Hepatic stellate cell (primary cell): ENCODE measurements at regions not wholly inside any gene's neighbourhood (a gene's known extent, or its start where the extent isn't known, plus 50 kb on each side); places are given as distances from the start of the nearest gene placed in this dataset.

Experiments
- DNase-seq: peaks from one replicate; pipeline ENCODE4 v3.0.0; 2011; ENCODE audit warnings: low spot score

DNA sequence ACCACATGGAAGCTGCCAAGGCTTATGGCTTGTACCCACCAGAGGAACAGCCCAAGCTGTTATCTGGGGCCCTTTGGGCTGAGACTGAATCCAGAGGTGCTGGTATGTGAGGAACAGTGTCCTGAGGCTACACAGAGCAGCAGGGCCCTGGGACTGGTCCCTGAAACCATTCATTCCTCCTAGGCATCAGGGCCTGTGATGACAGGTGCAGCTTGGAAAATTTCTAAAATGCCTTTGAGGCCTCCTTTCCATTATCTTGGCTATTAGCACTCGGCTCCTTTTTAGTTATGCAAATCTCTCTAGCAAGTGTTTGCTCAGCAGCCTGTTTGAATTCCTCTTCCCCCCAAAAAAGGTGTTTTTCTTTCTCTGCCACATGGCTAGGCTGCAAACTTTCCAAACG lies 1151.7 kb upstream of the LRRN3 start:
- DNase-seq: no peak

DNA sequence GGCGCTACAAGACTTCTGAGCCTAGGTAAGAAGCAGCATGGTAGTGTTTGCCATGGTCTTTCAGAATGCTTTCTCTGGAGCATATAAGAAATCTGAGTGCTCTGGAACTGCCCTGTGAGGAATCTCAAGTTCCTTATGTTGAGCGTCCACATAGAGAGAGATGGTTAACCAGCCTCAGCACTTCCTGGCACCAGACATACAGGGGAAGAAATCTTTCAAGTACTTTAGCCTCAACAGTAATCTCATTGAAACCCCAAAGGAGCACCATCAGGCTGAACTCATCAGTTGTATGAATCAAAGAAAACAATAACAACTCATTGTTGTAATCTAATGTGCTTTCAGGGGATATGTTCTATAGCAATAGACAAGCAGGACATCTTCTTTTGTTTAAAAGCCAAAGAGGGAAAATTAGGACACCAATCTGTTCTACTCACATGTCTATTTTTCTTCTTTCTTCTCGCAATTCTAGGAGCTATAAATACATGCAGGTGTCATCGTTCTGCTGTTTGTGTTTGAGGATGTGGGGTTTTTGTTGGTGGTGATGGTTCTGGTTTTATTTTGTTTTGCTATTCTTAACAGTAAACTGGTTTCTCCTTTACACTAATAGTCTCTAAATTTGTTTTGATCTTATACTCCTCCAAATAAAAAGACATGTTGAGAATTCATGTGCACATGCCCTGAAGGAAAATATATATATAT lies 1145.0 kb upstream of the LRRN3 start:
- DNase-seq: no peak

DNA sequence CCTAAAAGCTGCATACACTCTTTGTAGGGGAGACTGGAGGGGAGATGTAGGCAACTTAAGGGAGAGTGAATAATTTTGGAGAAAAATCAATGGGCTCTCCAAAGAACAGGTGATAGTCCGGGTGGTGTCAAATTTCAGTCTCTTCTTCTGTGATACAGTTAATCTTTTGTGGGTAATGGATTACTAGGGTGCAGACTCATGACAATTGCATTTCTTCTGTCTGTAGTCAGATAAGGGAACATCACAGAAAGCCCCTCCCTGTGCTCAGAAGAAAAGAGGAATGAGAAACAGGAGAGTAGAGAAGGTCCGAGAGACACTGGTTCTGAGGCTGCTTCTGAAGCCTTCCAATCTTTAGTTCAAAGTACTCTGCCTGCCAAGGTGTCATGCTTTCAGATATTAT lies 1140.7 kb upstream of the LRRN3 start:
- no peak for DNase-seq

DNA sequence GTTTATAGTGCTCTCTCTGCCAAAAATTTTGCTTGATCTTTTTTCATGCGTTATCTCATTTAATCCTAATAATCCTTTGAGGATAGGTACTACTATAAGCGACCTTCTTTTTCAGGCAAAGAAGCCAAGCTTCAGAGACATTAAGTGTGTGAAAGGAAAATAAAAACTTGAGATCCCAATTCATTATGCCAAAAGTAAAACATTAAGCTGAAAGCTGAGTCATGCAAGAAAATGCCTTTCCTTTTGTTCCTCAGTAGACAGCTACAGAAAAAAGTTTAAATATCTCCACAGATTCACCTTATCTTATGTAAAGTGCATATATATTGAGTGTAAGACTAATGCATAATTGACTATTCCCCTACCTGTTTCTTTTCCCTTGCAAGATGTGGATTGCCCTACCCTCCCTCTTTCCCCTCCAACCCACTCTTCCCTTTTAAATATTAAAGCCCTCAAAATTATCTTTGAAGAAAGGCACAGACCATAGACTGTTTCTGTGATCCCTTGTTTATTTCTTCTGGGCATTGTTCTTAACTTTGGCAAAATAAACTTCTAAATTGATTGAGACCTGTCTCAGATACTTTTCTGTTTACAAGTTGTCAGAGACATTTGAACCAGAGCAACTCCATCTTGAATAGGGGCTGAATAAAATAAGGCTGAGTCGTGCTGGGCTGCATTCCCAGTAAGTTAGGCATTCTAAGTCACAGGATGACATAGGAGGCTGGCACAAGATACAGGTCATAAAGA lies 1139.9 kb upstream of the LRRN3 start:
- no peak for DNase-seq

DNA sequence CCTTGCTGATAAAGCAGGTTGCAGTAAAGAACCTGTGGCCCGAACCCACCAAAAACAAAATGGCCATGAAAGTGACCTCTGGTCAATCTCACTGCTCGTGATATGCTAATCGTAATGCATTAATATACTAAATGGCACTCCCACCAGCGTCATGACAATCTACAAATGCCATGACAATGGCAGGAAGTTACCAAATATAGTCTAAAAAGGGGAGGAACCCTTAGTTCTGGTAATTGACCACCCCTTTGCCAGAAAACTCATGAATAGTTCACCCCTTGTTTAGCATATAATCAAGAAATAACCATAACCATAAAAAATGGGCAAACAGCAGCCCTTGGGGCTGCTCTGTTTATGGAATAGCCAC lies 1139.4 kb upstream of the LRRN3 start:
- DNase-seq: no peak

DNA sequence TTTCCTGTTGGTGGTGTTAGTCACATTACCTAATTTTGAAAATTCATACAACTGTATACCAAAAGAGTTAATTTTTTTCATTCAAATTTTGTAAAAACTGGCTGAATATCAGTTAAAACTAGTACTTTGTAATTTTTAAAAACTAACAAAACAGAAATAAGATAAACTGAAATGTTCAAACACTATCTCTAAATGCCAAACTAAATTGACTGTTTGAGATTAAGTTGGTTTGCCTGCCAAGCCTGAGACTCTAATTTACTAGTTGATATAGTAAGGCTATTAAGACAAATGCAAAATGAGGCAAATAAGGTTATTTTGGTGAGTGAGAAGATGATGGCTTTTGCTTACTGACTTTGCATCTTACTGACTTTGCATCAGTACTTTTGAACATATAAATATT lies 1134.9 kb upstream of the LRRN3 start:
- DNase-seq: no peak

DNA sequence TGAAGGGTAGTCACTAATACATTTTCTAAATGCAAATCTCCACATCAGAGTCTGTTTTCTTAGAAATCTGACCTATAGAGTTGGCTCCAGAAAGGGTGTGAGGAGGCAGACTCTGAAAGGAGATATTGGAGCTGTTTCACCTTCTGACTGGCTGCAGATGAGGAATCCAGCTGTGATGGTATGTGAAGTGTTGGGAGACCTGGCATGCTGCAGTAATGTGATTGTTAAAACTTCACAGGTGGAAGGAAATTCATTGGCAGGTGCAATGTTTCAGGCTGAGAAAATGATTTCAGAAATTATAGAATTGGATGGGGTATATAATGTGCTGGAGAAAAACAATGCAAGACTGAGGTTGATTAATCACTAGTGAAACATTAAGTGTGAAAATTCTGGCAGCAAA lies 1134.0 kb upstream of the LRRN3 start:
- no peak for DNase-seq

DNA sequence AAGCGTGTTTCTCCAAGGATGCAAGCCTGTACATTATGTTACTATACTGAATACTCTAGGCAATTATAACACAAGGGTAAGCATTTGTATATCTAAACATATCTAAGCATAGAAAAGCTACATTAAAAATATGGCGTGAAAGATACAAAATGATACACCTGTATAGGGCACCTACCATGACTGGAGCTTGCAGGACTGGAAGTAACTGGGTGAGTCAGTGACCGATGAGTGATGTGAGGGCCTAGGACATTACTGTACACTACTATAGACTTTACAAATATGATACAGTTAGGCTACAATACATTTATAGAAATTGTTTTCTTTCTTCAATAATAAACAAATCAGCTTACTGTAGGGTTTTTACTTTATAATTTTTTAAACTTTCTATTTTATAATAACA lies 1127.2 kb upstream of the LRRN3 start:
- no peak for DNase-seq

DNA sequence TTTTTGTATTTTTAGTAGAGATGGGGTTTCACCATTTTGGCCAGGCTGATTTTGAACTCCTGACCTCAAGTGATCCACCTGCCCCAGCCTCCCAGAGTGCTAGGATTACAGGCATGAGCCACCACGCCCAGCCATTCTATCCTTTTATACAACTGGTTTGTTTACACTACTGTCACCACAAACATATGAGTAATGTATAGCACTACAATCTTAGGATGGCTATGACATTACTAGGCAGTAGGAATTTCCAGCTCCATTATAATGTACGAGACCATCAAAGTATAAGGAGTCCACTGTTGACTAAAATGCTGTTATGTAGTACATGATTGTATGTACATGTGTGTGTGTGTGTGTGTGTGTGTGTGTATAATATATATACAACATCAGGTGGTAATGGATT lies 1126.1 kb upstream of the LRRN3 start:
- DNase-seq: no peak

DNA sequence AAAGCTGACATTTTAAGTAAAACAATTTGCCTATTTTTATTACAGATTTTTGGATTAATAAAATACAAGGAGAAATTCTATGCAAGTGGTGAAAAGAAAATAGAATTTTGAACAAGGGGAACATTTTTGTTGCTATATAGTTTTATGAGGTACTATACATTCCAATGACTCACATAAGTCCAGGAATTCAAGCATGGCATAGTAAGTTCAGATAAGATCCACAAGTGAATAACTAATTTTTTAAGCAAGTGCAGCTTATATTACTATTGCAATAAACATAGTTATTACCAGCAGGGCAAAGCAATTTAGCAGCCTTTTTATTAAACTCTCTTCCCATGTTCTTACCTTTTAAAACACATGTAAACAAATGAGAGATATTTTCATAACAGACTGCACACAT lies 1123.5 kb upstream of the LRRN3 start:
- no peak for DNase-seq

DNA sequence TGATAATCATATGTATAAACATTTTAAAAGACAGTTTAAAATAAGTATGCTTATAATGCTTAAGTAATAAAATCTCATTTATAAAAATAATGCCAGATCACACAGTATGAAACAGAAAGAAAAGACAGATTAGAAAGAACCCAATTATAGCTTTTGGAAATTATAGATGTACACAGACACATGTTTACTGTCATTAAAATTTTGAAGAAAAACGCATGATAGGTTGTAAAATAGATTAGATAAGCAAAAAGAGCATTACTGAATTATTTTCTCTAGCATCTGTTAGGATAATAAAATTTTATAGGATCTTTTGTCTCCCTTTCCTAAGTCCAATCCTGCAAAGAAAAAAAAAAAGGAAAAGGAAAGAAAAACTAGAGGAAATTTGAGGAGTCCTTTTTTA lies 1107.3 kb upstream of the LRRN3 start:
- no peak for DNase-seq

DNA sequence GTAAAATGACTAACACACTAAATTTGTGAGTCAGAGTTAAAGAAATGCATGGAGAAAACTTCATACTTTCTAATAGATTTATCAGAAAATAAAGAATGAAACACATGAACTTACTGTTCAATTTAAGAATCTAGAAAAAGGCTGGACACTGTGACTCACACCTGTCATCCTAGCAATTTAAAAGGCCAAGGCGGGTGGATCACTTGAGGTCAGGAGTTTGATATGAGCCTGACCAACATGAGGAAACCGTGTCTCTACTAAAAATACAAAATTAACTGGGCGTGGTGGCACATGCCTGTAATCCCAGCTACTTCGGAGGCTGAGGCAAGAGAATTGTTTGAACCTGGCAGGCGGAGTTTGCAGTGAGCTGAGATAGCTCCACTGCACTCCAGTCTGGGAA lies 1106.2 kb upstream of the LRRN3 start:
- DNase-seq: no peak

DNA sequence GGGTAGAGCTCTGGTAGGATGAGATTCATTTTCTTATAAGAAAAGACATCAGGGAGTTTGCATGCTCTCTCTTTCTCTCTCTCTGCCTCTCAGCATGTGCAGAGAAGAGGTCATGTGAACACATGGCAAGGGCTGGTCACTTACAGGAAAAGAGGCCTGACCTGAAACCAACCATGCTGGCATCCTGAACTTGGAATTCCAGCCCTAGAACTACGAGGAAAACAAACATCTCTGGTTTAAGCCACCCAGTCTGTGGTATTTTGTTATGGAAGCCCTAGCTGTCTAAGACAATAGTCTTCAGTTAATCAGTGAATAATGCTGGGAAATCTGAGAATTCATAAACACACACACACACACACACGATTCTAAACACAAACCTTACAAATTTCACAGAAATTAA lies 1104.2 kb upstream of the LRRN3 start:
- DNase-seq: no peak

DNA sequence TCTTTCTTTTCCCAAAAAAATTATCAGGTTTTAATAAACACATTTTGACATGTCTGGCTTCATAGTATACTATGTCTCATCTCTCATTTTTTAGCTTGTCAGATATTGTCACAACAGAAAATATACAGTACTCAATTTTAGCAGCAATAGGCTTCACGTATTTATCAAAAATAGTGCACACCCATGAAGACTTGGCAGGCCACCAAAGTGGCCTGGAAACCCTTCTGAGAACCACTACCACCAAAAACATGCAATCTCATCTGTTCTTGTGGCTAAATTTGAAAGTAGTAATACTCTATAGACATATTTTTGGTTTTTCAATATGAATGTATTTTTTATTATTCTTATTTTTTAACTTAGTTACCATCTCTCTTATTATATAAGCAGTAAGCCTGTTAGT lies 1094.5 kb upstream of the LRRN3 start:
- DNase-seq: no peak

DNA sequence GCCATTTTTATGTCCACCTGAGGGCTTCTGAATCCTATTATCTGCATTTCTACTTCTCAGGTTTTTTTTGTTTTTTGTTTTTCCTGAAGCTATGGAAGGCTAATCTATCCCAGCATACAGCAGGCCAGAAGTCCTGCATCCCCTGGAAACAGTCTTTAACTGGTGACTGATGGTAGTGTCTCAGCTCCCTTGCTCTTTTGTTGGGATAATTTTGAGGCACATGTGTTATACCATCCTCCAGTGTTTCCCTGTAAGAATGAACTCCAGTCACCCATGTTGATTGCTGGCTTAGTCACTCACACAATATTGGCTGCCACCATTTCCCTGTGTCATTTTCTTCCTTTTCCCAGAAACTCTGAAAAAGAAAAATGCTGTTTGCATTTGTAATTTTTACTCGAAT lies 1094.0 kb upstream of the LRRN3 start:
- no peak for DNase-seq

DNA sequence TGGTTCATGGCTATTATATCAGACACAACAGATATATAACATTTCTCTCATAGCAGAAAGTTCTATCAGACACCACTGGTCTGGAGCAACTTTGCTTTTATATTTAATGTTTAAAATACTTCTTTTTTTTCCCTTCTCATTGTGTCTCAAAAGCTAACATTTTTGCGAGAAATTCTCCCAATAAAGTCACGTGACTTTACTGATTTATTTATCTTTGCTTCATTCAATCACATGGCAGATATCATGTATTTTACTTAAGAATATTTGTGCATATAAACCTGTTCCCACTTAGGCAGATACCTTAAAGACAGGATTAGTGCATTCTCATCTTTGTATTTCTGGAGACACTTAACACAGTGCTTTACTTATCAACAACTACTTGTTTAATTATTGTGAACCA lies 1093.1 kb upstream of the LRRN3 start:
- no peak for DNase-seq

DNA sequence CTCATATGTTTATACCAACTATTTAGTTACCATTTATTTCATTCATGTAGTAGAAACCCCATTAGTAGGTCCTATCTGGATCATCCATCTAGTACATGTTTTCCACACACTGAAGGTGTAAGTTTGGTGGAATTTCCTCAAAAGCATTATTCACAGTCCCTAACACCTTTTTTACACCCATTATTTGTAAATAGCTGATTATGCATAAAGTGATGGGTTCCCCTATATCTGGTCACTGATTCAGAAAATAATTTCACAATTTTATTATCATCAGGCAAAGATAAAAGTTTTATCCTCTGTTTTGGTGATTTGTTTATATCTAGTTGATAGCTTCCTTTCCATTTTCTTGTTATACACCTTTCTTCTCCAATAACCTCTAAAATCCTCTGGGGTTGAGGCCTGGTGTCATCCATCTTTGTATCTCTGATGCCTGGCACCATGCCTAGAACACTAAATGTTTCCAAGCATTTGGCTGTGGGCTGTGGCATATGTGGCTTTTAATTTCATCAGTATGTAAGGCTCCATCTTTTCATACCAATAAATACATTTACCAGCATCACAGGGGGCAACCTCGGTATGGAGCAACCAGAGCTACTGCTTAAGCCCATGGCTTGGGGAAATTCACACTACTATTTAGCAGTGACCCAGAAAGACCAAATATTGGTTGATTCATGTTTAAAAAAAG lies 1089.5 kb upstream of the LRRN3 start:
- no peak for DNase-seq

DNA sequence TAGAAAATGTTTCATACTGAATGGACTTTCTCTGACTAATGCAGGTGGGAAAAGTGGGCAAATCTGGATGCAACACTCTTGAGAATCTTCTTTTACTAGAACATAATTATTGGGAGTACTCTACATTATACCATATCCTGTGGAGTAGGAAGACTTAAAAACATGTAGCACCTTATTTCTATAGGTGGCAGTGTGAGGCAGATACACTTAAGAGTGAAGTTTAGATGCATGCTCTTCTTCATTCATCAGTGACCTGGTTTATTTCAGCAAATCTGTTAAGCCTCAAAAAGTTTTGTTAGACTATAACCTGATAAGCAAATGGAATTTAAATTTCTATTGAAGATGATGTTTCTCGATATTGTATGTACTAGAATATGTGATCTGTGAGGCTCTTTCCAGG lies 1087.1 kb upstream of the LRRN3 start:
- DNase-seq: no peak

DNA sequence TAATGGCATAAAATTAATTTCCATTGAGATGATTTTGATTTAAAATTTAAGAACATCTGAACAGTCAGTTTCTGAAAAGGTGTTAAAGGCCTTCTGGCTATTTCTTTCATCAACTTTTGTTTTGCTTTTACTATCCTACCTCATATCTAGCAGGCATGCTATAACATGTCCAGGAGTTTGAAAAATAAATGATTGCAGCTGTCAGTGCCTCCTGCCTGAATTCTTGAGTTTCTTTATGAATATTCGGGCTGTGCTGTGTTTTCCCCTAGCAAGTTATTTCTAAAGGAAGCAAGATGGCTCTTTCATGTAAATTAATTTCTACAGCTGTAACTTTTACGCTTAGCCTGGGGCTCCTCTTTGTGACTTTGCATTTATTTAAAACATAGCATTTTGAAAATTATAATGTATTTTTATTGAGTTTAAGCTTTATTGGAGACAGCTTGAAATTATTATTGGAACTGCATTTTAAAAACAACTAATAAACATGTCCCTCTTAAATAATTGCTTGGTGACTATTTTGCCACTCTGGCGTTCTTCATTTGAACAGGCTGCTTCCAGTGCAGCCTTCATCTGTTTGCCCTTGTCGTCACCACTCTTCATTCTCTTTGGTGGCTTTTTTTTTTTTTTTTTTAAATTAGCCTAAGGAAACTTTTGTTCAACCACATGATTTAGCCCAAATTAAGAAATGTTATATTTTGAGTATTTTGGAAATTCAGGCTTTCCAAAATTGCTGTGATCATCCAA lies 1083.4 kb upstream of the LRRN3 start:
- no peak for DNase-seq

DNA sequence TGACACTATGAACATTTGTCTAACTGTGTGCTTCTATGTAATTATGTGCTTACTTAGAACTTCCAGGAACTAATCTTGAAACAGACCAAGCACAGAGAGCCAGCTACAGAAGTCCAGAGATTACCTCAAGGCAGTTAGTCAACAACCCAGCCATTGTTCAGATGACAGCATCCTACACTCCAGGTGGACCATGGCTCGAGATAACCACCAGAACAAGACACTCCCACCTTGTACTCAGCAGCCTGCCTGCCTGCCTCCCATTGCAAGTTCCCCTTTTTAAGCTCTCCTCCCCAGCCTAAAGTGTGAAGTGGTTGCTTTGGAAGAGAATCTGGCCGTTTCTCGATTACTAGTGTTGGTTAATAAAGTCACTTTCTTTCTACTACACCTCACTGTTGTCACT lies 1080.6 kb upstream of the LRRN3 start:
- no peak for DNase-seq

DNA sequence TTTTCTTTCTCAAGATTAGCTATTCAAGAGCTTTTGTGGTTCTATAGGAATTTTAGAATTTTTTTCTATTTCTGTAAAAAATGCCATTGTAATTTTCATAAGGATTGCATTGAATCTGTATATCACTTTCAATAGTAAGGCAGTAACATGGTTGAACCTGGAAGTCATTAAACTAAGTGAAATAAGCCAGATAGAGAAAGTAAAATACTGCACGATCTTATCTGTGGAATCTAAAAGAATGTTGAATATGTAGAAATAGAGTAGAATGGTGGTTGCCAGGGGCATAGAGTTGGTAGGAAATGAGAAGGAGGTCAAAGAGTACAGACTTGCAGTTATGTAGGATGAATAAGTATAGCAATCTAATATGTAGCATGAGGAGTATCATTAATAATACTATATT lies 1073.5 kb upstream of the LRRN3 start:
- no peak for DNase-seq

DNA sequence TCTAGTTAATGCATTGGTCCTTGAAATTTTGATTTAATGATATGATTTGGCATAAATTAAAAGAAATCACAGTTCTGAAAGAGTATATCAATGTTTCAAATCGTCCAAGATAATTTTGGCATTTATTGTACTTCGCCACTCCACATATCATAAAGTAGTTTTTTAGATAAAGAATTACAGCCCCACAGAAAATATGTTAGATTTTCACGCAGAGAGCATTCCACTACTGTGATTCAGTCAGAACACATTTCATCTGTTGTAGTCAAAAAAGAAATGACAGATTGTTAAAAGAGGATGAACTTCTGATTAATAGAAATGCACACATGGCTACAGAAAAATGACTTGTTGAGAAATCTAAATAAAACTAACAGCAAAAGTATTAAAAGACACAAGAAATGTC lies 1063.5 kb upstream of the LRRN3 start:
- DNase-seq: peak; percentile 8

DNA sequence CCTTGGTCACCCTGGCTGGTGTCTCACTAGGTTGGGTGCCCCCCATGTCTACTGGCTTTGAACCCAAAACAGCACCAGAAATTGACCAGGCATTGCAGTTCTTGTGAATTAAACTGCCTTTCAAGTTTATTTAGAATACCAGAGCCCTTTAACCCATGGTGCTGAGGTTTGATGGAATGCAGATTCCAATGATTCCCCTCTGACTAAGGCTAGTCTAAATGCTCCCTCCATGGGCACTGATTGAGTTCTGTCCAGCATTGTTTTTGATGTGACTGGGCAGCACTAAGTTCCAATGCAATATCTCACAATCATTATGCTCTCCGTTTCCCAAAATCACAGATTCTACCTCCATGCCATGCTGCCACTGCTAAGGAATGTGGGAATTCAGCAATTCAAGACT lies 1047.4 kb upstream of the LRRN3 start:
- peak; percentile 2 for DNase-seq
